ENCODE measurements at regions not wholly inside any gene's neighbourhood (a gene's known extent, or its start where the extent isn't known, plus 50 kb on each side); places are given as distances from the start of the nearest gene placed in this dataset.
A peak's percentile ranks its signal among the peaks of the same experiment; 100 is the strongest.
"Not testable (repeated sequence)": the region's sequence is repeated elsewhere in the genome, so short reads cannot be mapped to it uniquely, and the experiment has no call there.

- no peak for DNase-seq
These were observed 154.0 kb downstream of the THBS2 start for GRCh38 chr6:169099411-169100202.

GRCh38 chr6:169098651-169099050, 155.0 kb downstream of the THBS2 start:
- not testable (repeated sequence) for DNase-seq

- DNase-seq, result no peak
These were observed 155.5 kb downstream of the THBS2 start for GRCh38 chr6:169098116-169098515.

GRCh38 chr6:169097381-169097959, 156.2 kb downstream of the THBS2 start:
- DNase-seq, result no peak

GRCh38 chr6:169096388-169096787, 157.3 kb downstream of the THBS2 start:
- no peak for DNase-seq

- DNase-seq, result no peak
These were observed 158.5 kb downstream of the THBS2 start for GRCh38 chr6:169095153-169095552.

- no peak for DNase-seq
These were observed 159.1 kb downstream of the THBS2 start for GRCh38 chr6:169094552-169094950.

GRCh38 chr6:169093770-169094551, 159.7 kb downstream of the THBS2 start:
- no peak for DNase-seq

- DNase-seq, result no peak
These were observed 160.5 kb downstream of the THBS2 start for GRCh38 chr6:169093066-169093723.

GRCh38 chr6:169092375-169092774, 161.3 kb downstream of the THBS2 start:
- DNase-seq, result peak; percentile 15

- DNase-seq, result not testable (repeated sequence)
These were observed 163.0 kb downstream of the THBS2 start for GRCh38 chr6:169090514-169091127.

GRCh38 chr6:169088762-169089161, 164.9 kb downstream of the THBS2 start:
- DNase-seq, result no peak

- DNase-seq, result no peak
These were observed 166.1 kb downstream of the THBS2 start for GRCh38 chr6:169087443-169088041.

GRCh38 chr6:169086616-169087015, 167.0 kb downstream of the THBS2 start:
- DNase-seq, result not testable (repeated sequence)

- DNase-seq, result no peak
These were observed 167.6 kb downstream of the THBS2 start for GRCh38 chr6:169086020-169086419.

GRCh38 chr6:169085466-169085865, 168.2 kb downstream of the THBS2 start:
- no peak for DNase-seq

GRCh38 chr6:169084557-169084956, 169.1 kb downstream of the THBS2 start:
- DNase-seq, result not testable (repeated sequence)

GRCh38 chr6:169084067-169084466, 169.6 kb downstream of the THBS2 start:
- no peak for DNase-seq

GRCh38 chr6:169083508-169083874, 170.2 kb downstream of the THBS2 start:
- DNase-seq, result no peak

- DNase-seq, result no peak
These were observed 170.7 kb downstream of the THBS2 start for GRCh38 chr6:169082817-169083507.

GRCh38 chr6:169082093-169082492, 171.6 kb downstream of the THBS2 start:
- no peak for DNase-seq

- no peak for DNase-seq
These were observed 172.4 kb downstream of the THBS2 start for GRCh38 chr6:169081248-169081647.

Measured in suppressor macrophage treated with lipopolysaccharide for 4 hours (primary cell).